ENCODE measurements at regions not wholly inside any gene's neighbourhood (a gene's known extent, or its start where the extent isn't known, plus 50 kb on each side); places are given as distances from the start of the nearest gene placed in this dataset.

GRCh38 chr17:79509008-79509407 is 101.8 kb downstream of the RBFOX3 start (continued):
- TF ChIP-seq JUN (CRISPR knock-in tag; IDR thresholded peaks at IDR 0.05) (no peak), ZNF263 (CRISPR knock-in tag; IDR thresholded peaks at IDR 0.05; ENCODE audit: low read depth) (no peak), CREB1 (CRISPR knock-in tag; IDR thresholded peaks at IDR 0.05) (no peak), ZNF232 (CRISPR knock-in tag; IDR thresholded peaks at IDR 0.05) (no peak), ERG (CRISPR knock-in tag; IDR thresholded peaks at IDR 0.05) (no peak)
- TF ChIP-seq, protein P1, sequence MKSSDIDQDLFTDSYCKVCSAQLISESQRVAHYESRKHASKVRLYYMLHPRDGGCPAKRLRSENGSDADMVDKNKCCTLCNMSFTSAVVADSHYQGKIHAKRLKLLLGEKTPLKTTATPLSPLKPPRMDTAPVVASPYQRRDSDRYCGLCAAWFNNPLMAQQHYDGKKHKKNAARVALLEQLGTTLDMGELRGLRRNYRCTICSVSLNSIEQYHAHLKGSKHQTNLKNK (CRISPR knock-in tag; IDR thresholded peaks at IDR 0.05) = no peak
- TF ChIP-seq, protein P2, sequence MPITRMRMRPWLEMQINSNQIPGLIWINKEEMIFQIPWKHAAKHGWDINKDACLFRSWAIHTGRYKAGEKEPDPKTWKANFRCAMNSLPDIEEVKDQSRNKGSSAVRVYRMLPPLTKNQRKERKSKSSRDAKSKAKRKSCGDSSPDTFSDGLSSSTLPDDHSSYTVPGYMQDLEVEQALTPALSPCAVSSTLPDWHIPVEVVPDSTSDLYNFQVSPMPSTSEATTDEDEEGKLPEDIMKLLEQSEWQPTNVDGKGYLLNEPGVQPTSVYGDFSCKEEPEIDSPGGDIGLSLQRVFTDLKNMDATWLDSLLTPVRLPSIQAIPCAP (CRISPR knock-in tag; IDR thresholded peaks at IDR 0.05) = no peak

GRCh38 chr17:79508291-79508716 is 102.5 kb downstream of the RBFOX3 start:
- TF ChIP-seq JUN (CRISPR knock-in tag; IDR thresholded peaks at IDR 0.05) (no peak), RELA (CRISPR knock-in tag; IDR thresholded peaks at IDR 0.05; ENCODE audit: borderline replicate concordance) (no peak), NR1H2 (CRISPR knock-in tag; IDR thresholded peaks at IDR 0.05) (no peak), HMGA2 (CRISPR knock-in tag; IDR thresholded peaks at IDR 0.05) (no peak), STAT6 (CRISPR knock-in tag; conservative IDR thresholded peaks at IDR 0.05; ENCODE audit: low read depth) (no peak), IRF2 (CRISPR knock-in tag; IDR thresholded peaks at IDR 0.05; ENCODE audit: borderline replicate concordance, low read depth) (no peak)
- Mint-ChIP-seq H3K4me3 (no peak overlapping the region), H3K27ac (no peak overlapping the region), H3K36me3 (no peaks in the 10 kb centered on the region), H3K27me3 (ENCODE audit: low read depth) (no peaks in the 10 kb centered on the region; the same call in 1 of the 2 replicates), H3K4me1 (no peaks in the 10 kb centered on the region), H3K9me3 (peaks cover 6% of the 10 kb centered on the region)
- ChIA-PET POLR2A (no interaction called here), CTCF (interaction anchor here (0.6 kb wide), 1 partner anchor 41 kb away, joined by 3 read pairs; no protein-coding TSS in a partner anchor)
- no peak for DNase-seq (ENCODE audit: low spot score)
- no peak for ATAC-seq

GRCh38 chr17:79506955-79507354 is 103.9 kb downstream of the RBFOX3 start:
- ATAC-seq = no peak
- no peaks in the 10 kb centered on the region for H3K4me1 Mint-ChIP-seq
- H3K9me3 Mint-ChIP-seq = peaks cover 6% of the 10 kb centered on the region
- H3K27me3 Mint-ChIP-seq (ENCODE audit: low read depth) = no peaks in the 10 kb centered on the region; the same call in 1 of the 2 replicates
- POLR2A ChIA-PET = no interaction called here
- DNase-seq (ENCODE audit: low spot score) = no peak
- H3K27ac Mint-ChIP-seq = no peak overlapping the region
- H3K4me3 Mint-ChIP-seq = no peak overlapping the region
- no peaks in the 10 kb centered on the region for H3K36me3 Mint-ChIP-seq
- TF ChIP-seq ZNF423 (CRISPR knock-in tag; IDR thresholded peaks at IDR 0.05) (no peak), JAZF1 (CRISPR knock-in tag; IDR thresholded peaks at IDR 0.05) (no peak), ZNF416 (CRISPR knock-in tag; IDR thresholded peaks at IDR 0.05) (no peak), NFATC4 (CRISPR knock-in tag; IDR thresholded peaks at IDR 0.05) (no peak), CBFB (CRISPR knock-in tag; IDR thresholded peaks at IDR 0.05; ENCODE audit: low read depth) (no peak)
- CTCF ChIA-PET = no interaction called here

All from WTC11 (cell line).